ENCODE measurements at regions not wholly inside any gene's neighbourhood (a gene's known extent, or its start where the extent isn't known, plus 50 kb on each side); places are given as distances from the start of the nearest gene placed in this dataset.

DNA sequence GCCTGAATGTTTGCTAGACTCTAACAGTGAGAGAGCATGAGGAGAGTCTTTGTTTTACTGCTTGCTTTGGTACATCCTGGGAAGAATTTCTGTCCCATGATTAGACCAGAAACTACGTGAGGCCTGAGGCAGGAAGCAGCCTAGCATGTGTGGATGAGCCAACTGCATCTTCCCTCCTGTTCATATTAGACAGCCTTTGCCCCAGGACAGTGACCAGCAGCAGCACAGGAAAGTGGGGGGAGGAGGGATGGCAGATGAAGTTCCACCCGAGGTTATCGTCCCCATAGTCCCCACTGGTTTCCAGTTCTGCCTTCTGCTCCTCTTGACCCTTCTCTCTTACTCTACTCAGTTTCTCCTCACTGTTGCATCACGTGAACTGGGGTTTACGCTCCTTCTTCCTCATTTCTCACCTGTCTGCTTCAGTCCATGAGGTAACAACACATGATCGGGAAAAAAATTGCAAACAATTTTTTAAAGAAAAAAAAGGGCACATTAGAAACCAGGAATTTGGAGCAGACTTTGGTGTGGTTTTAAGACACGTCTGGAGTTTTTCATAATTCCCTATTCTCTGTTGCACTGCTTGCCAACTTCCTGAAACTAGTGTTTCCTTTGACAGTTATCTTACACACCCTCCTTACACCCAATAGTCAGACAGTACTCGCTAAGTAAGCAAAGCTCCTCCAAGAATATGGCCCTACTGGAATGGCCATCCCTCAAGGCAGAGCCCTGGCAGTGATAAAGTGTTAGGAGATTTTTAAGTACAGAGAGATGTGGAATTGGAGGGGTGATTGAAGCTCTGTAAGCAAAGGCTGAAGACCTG, 84.1 kb downstream of the SNX18 start:
- no peak for DNase-seq

Measured in right hindlimb (tissue), 1 donor.